Loucy (cell line): ENCODE measurements at regions not wholly inside any gene's neighbourhood (a gene's known extent, or its start where the extent isn't known, plus 50 kb on each side); places are given as distances from the start of the nearest gene placed in this dataset.
A peak's percentile ranks its signal among the peaks of the same experiment; 100 is the strongest.

Source experiments
- H2AFZ ChIP-seq: fragments of 200-600 bp; sonication (generic); 2 replicates; pipeline ENCODE4 v1.6.0; 2016; ENCODE audit warnings: antibody characterized with exemption, mild to moderate bottlenecking, low read length, moderate library complexity
- H3F3A ChIP-seq: fragments of 200-600 bp; 2 replicates; pipeline ENCODE4 v1.6.0; 2016; ENCODE audit warnings: antibody characterized with exemption, low read depth, mild to moderate bottlenecking
- H3K27me3 ChIP-seq: fragments of 200-600 bp; sonication (generic); 2 replicates; pipeline ENCODE4 v1.6.1; 2014; ENCODE audit warnings: low read length, mild to moderate bottlenecking; ENCODE audit not compliant: insufficient read depth, poor library complexity, severe bottlenecking
- H3K36me3 ChIP-seq: fragments of 200-600 bp; sonication (generic); 2 replicates; pipeline ENCODE4 v1.6.1; 2016; ENCODE audit warnings: low read length; ENCODE audit not compliant: insufficient read depth
- H3K4me1 ChIP-seq: fragments of 200-600 bp; sonication (generic); 2 replicates; pipeline ENCODE4 v1.5.1; 2014; ENCODE audit warnings: low read length, mild to moderate bottlenecking; ENCODE audit not compliant: insufficient read depth, poor library complexity, severe bottlenecking
- H3K4me2 ChIP-seq: fragments of 200-600 bp; sonication (generic); 2 replicates; pipeline ENCODE4 v1.6.0; 2014; ENCODE audit warnings: antibody characterized with exemption, low read length, low read depth, mild to moderate bottlenecking; ENCODE audit not compliant: poor library complexity, severe bottlenecking
- H3K4me3 ChIP-seq: fragments of 200-600 bp; sonication (generic); 2 replicates; pipeline ENCODE4 v1.5.1; 2014; ENCODE audit warnings: low read length, mild to moderate bottlenecking, mixed read lengths; ENCODE audit not compliant: poor library complexity, severe bottlenecking
- H3K79me2 ChIP-seq: fragments of 200-600 bp; sonication (generic); 2 replicates; pipeline ENCODE4 v1.6.1; 2014; ENCODE audit warnings: low read length; ENCODE audit not compliant: insufficient read depth
- H3K9ac ChIP-seq: fragments of 200-600 bp; sonication (generic); 2 replicates; pipeline ENCODE4 v1.6.0; 2014; ENCODE audit warnings: mild to moderate bottlenecking, low read depth, low read length, moderate library complexity; ENCODE audit not compliant: poor library complexity, severe bottlenecking
- H3K9me2 ChIP-seq: fragments of 200-600 bp; sonication (generic); replicated peaks from 2 replicates; pipeline ENCODE4 v1.6.1; 2016; ENCODE audit warnings: low read depth, low read length, mixed read lengths
- H3K9me3 ChIP-seq: fragments of 200-600 bp; sonication (generic); 2 replicates; pipeline ENCODE4 v1.6.1; 2014; ENCODE audit warnings: mild to moderate bottlenecking, antibody characterized with exemption, low read length, low read depth; ENCODE audit not compliant: insufficient read depth
- H4K20me1 ChIP-seq: fragments of 200-600 bp; sonication (generic); 2 replicates; pipeline ENCODE4 v1.6.0; 2014; ENCODE audit warnings: antibody characterized with exemption, low read length, mild to moderate bottlenecking; ENCODE audit not compliant: insufficient read depth, poor library complexity, severe bottlenecking
- EZH2phosphoT487 ChIP-seq: fragments of 200-600 bp; IDR thresholded peaks from 2 replicates; pipeline ENCODE4 v1.6.1; 2018; ENCODE audit warnings: antibody characterized with exemption, mild to moderate bottlenecking, moderate library complexity, borderline replicate concordance
- TF ChIP-seq, protein P1 (sequence below): fragments of 200-600 bp; sonication (generic); conservative IDR thresholded peaks from 2 replicates; pipeline ENCODE4 v1.5.1; 2014; ENCODE audit warnings: mild to moderate bottlenecking, antibody characterized with exemption, low read length

DNA sequence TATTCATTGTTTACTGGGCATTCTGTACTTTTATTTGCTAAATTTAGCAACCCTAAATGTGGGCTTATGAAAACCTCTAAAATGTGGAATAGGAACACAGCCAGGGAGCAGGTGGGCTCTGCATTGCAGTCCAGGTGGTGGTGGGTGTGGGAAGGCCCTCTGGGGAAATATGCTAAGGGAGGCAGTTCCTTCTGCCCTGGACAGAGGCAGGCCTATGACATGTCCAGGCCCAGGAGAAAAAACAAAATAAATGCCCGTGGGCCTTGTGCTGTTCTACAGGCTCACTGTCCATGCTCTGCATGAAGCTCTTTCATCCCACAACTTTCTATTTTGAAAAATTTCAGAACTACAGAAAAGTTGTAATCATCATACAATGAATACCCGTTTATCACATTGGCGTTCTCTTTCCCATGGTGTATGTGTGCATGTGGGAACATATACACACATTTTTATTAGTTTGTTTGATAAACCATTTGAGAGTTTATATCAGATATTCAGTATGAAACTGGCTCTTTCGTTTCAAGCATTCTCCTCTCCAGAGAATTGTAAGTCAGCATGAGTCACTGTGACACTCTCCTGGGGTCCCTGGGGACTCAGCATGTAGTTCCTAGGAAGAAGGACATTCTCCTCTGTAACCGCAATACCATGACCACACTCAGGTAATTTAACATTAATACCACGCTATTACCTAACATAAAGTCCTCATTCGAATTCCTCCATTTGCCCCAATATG is 505.3 kb downstream of the COG6 start:
- Histone ChIP-seq H2AFZ (no peak overlapping the region), H3K9ac (peak overlapping the region; percentile 31), H3K4me2 (no peak overlapping the region), H3K4me3 (no peak overlapping the region), H3K36me3 (no peaks in the 10 kb centered on the region), H3K4me1 (peaks cover 10% of the 10 kb centered on the region), H3K79me2 (no peaks in the 10 kb centered on the region), H3K27me3 (no peaks in the 10 kb centered on the region), H3F3A (no peaks in the 10 kb centered on the region), H3K9me3 (no peaks in the 10 kb centered on the region), H4K20me1 (no peaks in the 10 kb centered on the region), H3K9me2 (no peaks in the 10 kb centered on the region)
- TF ChIP-seq EZH2phosphoT487 = no peak
- TF ChIP-seq, protein P1, sequence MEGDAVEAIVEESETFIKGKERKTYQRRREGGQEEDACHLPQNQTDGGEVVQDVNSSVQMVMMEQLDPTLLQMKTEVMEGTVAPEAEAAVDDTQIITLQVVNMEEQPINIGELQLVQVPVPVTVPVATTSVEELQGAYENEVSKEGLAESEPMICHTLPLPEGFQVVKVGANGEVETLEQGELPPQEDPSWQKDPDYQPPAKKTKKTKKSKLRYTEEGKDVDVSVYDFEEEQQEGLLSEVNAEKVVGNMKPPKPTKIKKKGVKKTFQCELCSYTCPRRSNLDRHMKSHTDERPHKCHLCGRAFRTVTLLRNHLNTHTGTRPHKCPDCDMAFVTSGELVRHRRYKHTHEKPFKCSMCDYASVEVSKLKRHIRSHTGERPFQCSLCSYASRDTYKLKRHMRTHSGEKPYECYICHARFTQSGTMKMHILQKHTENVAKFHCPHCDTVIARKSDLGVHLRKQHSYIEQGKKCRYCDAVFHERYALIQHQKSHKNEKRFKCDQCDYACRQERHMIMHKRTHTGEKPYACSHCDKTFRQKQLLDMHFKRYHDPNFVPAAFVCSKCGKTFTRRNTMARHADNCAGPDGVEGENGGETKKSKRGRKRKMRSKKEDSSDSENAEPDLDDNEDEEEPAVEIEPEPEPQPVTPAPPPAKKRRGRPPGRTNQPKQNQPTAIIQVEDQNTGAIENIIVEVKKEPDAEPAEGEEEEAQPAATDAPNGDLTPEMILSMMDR = no peak

DNA sequence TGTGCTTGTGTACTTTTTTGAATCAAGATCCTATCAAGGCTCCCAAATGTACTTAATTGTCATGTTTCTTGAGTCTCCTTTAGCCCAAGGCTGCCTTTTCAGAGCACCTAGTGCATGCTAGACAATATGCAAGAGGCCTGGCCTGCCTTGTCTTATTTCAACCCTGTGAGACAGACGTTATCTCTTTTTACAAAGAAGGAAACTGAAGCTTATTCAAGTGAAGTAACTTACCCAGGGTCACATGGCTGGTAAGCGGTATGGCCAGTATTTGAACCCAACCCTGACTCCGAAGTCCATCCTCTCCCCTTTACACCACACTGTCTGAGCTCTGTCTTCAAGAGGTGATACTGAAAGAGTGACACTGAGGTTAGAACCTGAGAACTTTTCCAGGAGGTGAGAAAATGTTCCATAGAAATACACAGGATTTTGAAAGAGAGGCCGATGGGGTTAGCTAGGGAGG is 505.1 kb downstream of the FOXO1 start:
- no peaks in the 10 kb centered on the region for H3K79me2 ChIP-seq
- H4K20me1 ChIP-seq = no peaks in the 10 kb centered on the region
- no peaks in the 10 kb centered on the region for H3K27me3 ChIP-seq

DNA sequence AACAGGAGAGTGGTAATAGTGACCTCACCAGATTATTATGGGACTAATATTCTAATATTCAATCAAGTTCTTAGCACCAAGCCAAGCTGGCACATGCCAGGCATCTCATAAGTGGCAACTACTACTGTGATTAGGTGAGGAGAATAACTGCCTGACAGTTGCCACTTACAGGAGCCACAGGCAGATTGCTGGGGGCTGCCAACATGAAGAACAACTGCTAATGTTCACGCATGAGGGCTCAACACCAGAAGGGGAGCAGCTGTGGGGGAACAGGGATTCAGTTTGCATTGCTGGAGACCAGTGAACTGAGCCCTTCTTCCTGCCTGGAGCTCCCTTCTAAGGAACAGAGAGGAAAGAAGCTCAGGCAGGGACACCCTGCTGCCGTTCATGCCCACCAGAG is 504.5 kb downstream of the FOXO1 start:
- no peak overlapping the region for H3K4me2 ChIP-seq
- H3K4me3 ChIP-seq = no peak overlapping the region
- H3K4me1 ChIP-seq = peaks cover 10% of the 10 kb centered on the region
- H3K79me2 ChIP-seq = no peaks in the 10 kb centered on the region
- no peak for TF ChIP-seq EZH2phosphoT487
- TF ChIP-seq, protein P1 = no peak
- H2AFZ ChIP-seq = no peak overlapping the region
- H3K9ac ChIP-seq = no peak overlapping the region
- no peaks in the 10 kb centered on the region for H3K9me2 ChIP-seq
- no peaks in the 10 kb centered on the region for H4K20me1 ChIP-seq
- H3K27me3 ChIP-seq = no peaks in the 10 kb centered on the region
- no peaks in the 10 kb centered on the region for H3K9me3 ChIP-seq
- no peaks in the 10 kb centered on the region for H3K36me3 ChIP-seq
- no peaks in the 10 kb centered on the region for H3F3A ChIP-seq

More for the DNA sequence above, 505.1 kb downstream of the FOXO1 start:
- H3K4me3 ChIP-seq = no peak overlapping the region
- H3F3A ChIP-seq = no peaks in the 10 kb centered on the region
- H3K36me3 ChIP-seq = no peaks in the 10 kb centered on the region
- peaks cover 10% of the 10 kb centered on the region for H3K4me1 ChIP-seq
- H3K9me3 ChIP-seq = no peaks in the 10 kb centered on the region
- no peaks in the 10 kb centered on the region for H3K9me2 ChIP-seq
- TF ChIP-seq EZH2phosphoT487 = no peak
- TF ChIP-seq, protein P1 = no peak
- no peak overlapping the region for H3K9ac ChIP-seq
- no peak overlapping the region for H2AFZ ChIP-seq
- no peak overlapping the region for H3K4me2 ChIP-seq
